K562 (cell line): ENCODE measurements at regions not wholly inside any gene's neighbourhood (a gene's known extent, or its start where the extent isn't known, plus 50 kb on each side); places are given as distances from the start of the nearest gene placed in this dataset.

Experiments
- CBX3 ChIP-seq, 2 experiments: IDR thresholded peaks; 1 replicate in 1 of 2; 2 replicates in 1 of 2; pipeline ENCODE4 v1.6.1; 2012; ENCODE audit warnings: inconsistent platforms in 2 of 2, low read length in 2 of 2, borderline replicate concordance in 1 of 2, control low read depth in 1 of 2
- CREM ChIP-seq: IDR thresholded peaks from 2 replicates; pipeline ENCODE4 v1.6.1; 2014; ENCODE audit warnings: antibody characterized with exemption, low read depth
- DLX4 ChIP-seq: fragments of 250-450 bp; sonication (Bioruptor Pico); IDR thresholded peaks from 2 replicates; pipeline ENCODE4 v1.6.1; 2021; ENCODE audit warnings: mild to moderate bottlenecking
- E2F5 ChIP-seq: sonication (generic); formaldehyde crosslinking; IDR thresholded peaks from 2 replicates; pipeline ENCODE4 v1.8.0; 2022; ENCODE audit warnings: mild to moderate bottlenecking, missing genetic modification reagents
- HDAC2 ChIP-seq: fragments of 450-650 bp; IDR thresholded peaks from 2 replicates; pipeline ENCODE4 v1.6.1; 2016; ENCODE audit warnings: mild to moderate bottlenecking
- KLF16 ChIP-seq: IDR thresholded peaks from 2 replicates; pipeline ENCODE4 v1.6.1; 2016; ENCODE audit warnings: antibody characterized with exemption
- MNT ChIP-seq, 2 experiments: fragments of 450-650 bp; conservative IDR thresholded peaks; 2 replicates each; pipeline ENCODE4 v1.6.1; 2017; ENCODE audit warnings: mild to moderate bottlenecking in 2 of 2, moderate library complexity in 2 of 2
- NFE2 ChIP-seq: IDR thresholded peaks from 2 replicates; pipeline ENCODE4 v1.6.1; 2014; ENCODE audit warnings: antibody characterized with exemption, low read depth
- POLR2G ChIP-seq: fragments of 200-400 bp; formaldehyde crosslinking; IDR thresholded peaks from 2 replicates; pipeline ENCODE4 v1.6.1; 2017; ENCODE audit warnings: low read depth, mild to moderate bottlenecking, antibody characterized with exemption, low read length, moderate library complexity
- SMARCE1 ChIP-seq: fragments of 450-650 bp; IDR thresholded peaks from 2 replicates; pipeline ENCODE4 v1.7.1; 2016; ENCODE audit warnings: mild to moderate bottlenecking
- TSC22D4 ChIP-seq: fragments of 450-650 bp; IDR thresholded peaks from 2 replicates; pipeline ENCODE4 v1.6.1; 2016; ENCODE audit warnings: missing genetic modification characterization, missing biosample characterization, control low read depth
- U2AF2 ChIP-seq: fragments of 200-400 bp; formaldehyde crosslinking; optimal IDR thresholded peaks from 2 replicates; pipeline ENCODE3; 2017; ENCODE audit warnings: low read depth, mild to moderate bottlenecking, low read length
- ZNF165 ChIP-seq: fragments of 250-450 bp; sonication (Bioruptor Pico); IDR thresholded peaks from 2 replicates; pipeline ENCODE4 v1.4.0; 2020; ENCODE audit warnings: borderline replicate concordance
- ZNF57 ChIP-seq: fragments of 450-650 bp; formaldehyde crosslinking; IDR thresholded peaks from 2 replicates; pipeline ENCODE4 v1.4.0; 2020; ENCODE audit warnings: mild to moderate bottlenecking, moderate library complexity
- TF ChIP-seq, protein P1 (sequence below): fragments of 450-650 bp; formaldehyde crosslinking; IDR thresholded peaks from 2 replicates; pipeline ENCODE4 v1.4.0; 2020; ENCODE audit warnings: mild to moderate bottlenecking, moderate library complexity
- TF ChIP-seq, protein P2 (sequence below), 2 experiments: fragments of 450-650 bp; formaldehyde crosslinking in 1 of 2; IDR thresholded peaks; 2 replicates each; pipeline versions ENCODE4 v1.4.0 to v1.6.1; 2014 to 2020; ENCODE audit warnings: mild to moderate bottlenecking in 2 of 2, borderline replicate concordance in 1 of 2, low read depth in 1 of 2

- TF ChIP-seq SMARCE1 (no peak), CREM (0 out of 2 replicates have a peak, but pooled peaks have one; percentile 26), HDAC2 (0 out of 2 replicates have a peak, but pooled peaks have one; percentile 26), CBX3 (IDR thresholded peaks at IDR 0.05; ENCODE audit: borderline replicate concordance in 1 of 2, low read length in 2 of 2) (0 out of 3 replicates have a peak, but pooled peaks of 1 of the 2 experiments have one; percentile 16), ZNF165 (CRISPR knock-in tag) (no peak), DLX4 (no peak), TSC22D4 (no peak), KLF16 (peak; percentile 63), U2AF2 (no peak), E2F5 (no peak), MNT (conservative IDR thresholded peaks at IDR 0.05) (peak; percentile 44 to 46; a peak in 1 of 4 replicates), NFE2 (peak; percentile 51; the same call in 1 of the 2 replicates), ZNF57 (CRISPR knock-in tag) (no peak), POLR2G (no peak)
- TF ChIP-seq, protein P1, sequence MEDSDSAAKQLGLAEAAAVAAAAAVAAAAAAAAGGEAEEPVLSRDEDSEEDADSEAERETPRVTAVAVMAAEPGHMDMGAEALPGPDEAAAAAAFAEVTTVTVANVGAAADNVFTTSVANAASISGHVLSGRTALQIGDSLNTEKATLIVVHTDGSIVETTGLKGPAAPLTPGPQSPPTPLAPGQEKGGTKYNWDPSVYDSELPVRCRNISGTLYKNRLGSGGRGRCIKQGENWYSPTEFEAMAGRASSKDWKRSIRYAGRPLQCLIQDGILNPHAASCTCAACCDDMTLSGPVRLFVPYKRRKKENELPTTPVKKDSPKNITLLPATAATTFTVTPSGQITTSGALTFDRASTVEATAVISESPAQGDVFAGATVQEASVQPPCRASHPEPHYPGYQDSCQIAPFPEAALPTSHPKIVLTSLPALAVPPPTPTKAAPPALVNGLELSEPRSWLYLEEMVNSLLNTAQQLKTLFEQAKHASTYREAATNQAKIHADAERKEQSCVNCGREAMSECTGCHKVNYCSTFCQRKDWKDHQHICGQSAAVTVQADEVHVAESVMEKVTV (CRISPR knock-in tag), result peak; percentile 57
- TF ChIP-seq, protein P2, sequence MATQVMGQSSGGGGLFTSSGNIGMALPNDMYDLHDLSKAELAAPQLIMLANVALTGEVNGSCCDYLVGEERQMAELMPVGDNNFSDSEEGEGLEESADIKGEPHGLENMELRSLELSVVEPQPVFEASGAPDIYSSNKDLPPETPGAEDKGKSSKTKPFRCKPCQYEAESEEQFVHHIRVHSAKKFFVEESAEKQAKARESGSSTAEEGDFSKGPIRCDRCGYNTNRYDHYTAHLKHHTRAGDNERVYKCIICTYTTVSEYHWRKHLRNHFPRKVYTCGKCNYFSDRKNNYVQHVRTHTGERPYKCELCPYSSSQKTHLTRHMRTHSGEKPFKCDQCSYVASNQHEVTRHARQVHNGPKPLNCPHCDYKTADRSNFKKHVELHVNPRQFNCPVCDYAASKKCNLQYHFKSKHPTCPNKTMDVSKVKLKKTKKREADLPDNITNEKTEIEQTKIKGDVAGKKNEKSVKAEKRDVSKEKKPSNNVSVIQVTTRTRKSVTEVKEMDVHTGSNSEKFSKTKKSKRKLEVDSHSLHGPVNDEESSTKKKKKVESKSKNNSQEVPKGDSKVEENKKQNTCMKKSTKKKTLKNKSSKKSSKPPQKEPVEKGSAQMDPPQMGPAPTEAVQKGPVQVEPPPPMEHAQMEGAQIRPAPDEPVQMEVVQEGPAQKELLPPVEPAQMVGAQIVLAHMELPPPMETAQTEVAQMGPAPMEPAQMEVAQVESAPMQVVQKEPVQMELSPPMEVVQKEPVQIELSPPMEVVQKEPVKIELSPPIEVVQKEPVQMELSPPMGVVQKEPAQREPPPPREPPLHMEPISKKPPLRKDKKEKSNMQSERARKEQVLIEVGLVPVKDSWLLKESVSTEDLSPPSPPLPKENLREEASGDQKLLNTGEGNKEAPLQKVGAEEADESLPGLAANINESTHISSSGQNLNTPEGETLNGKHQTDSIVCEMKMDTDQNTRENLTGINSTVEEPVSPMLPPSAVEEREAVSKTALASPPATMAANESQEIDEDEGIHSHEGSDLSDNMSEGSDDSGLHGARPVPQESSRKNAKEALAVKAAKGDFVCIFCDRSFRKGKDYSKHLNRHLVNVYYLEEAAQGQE (IDR thresholded peaks at IDR 0.05; ENCODE audit: borderline replicate concordance), result peak; percentile 63; the same call in 1 of the 2 replicates
- TF ChIP-seq, protein P2 (CRISPR knock-in tag; IDR thresholded peaks at IDR 0.05; ENCODE audit: low read depth), result no peak
Measured at GRCh38 chr1:111030590-111030989, 66.9 kb upstream of the LRIF1 start (continued).
